HG02884 (cell line): ENCODE measurements at regions not wholly inside any gene's neighbourhood (a gene's known extent, or its start where the extent isn't known, plus 50 kb on each side); places are given as distances from the start of the nearest gene placed in this dataset.

ENCODE experiments used
- ATAC-seq: cut with Tn5 transposase; IDR thresholded peaks from one replicate; pipeline ENCODE4 v1.9.1; 2021; ENCODE audit warnings: mild to moderate bottlenecking, moderate library complexity; ENCODE audit not compliant: unreplicated experiment

DNA sequence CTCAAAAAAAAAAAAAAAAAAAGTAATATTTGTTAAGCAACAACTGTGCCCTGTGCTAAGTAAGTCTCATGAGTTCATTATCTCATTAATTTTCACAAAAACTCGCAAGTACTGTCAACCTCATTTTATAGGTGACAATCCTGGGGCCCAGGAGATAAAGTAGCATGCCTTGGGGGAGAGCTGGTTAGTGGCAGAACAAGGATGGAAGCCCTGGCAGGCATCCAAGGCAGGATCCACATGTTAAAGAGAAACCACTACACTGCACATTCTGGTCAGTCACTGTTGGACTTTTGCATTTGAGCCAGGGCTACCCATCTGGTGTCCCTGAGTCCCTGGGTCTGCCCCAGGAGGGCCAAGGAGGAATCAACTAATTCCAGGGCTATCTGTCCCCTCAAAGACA lies 54.6 kb downstream of the ZFP36L2 start:
- ATAC-seq, result no peak

DNA sequence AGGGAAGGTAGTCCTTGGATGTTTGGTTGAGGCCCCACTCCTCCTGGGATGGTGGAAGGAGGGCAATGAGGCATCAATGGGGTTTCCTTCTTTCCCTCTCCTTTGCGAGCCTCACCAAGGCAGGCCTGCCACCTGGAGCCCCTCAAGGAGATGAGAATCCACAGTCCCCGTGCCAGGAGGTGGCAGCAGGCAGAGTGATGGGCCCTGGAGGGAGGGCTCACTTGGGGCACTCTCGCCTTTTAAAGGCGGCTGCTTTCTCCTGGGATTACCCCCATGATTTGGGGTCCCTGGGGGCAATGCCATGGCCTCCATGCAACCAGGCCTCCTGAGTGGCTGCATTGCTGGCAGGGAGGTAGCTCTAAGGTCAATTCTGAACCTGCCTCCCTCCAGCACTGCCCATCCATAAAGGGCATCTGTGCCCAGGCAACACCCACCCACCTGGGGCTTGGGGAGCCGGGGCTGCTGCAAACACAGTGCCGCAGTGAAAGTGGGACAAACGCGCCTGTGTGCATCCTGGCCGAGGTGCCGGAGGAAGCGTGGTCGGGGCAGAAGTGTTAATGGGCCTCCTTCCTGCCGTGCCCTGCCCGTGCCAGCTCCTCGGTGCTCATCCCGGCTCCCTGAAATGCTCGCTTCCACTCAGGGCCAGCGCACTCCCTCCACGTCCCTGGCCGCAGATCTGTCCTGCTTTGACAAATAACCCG lies 55.9 kb downstream of the ZFP36L2 start:
- ATAC-seq, result no peak

DNA sequence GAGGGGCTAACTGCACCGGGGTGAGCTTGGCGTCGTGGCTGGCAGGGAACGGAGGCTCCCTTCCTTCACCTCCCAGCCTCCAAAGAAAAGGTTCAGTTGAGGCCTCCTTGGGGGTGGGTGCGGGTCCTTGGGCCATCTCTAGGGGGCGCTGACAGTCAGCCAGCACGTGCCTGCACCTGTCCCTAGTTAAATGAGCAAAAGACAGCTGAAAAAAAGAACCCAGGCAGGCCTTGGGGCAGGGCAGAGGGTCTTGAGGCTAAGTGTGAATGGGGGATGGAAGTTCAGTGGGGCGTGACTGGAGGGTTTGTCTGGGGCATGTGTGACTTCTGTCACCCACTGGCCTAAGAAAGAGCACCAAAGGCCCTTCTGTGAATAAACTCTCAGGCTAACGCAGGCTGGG lies 56.4 kb downstream of the ZFP36L2 start:
- ATAC-seq, result no peak

DNA sequence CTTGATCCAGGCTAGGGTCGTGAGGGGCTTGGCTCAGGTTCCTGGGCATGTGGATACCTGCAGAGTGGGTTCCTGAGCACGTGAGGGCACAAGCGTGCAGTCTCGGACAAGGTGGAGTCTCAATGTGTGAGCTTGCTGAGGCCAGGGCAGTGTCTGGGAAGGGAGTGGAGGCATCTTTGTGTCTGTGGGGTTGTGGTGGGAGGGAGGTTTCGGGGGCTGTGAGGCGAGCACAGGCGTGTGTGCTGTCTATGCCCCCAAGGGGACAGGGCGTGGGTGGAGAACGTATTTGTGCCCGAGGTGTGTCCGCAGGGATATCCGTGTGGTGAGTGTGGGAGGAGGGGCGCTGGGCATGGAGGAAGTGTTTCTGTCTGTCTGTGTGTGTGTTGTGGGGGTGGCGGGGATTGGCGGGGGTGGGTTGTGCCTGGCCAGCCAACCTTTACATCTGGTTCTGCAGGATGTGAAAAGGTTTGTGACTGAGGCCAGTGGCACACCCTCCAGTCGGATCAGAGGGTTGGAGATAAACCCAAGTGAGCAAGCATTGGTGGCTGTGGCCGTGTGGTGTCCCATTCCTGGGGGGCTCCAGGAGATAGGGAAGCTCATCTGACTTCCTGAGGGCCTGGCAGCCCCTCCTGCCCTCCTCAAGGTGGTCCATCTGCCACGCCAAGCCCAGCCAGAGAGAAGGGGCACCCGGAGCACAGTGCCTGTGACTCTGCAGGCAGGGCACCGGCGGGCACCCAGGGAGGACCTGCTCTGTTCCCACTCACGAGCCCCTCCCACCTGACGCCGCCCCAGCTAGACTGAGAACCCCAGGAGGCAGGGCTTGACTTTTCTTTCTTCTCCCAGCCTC lies 57.1 kb downstream of the ZFP36L2 start:
- no peak for ATAC-seq

DNA sequence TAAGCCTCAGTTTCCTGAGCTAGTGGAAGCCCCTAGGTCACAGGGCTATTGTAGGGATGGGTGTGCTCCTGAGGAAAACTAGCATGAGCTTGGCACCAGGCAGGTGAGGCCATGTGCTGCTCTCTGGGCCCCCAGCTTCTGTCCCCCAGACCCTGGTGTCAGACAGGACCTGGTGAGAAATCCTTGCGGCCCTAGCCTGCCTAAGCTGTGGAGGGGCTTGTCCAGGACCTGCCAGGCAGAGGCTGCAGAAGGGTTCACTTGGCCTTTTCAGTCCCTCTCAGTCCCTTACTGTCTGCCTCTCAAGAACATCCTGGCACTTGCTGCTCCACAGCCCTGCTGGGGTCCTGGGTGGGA lies 58.4 kb downstream of the ZFP36L2 start:
- no peak for ATAC-seq

DNA sequence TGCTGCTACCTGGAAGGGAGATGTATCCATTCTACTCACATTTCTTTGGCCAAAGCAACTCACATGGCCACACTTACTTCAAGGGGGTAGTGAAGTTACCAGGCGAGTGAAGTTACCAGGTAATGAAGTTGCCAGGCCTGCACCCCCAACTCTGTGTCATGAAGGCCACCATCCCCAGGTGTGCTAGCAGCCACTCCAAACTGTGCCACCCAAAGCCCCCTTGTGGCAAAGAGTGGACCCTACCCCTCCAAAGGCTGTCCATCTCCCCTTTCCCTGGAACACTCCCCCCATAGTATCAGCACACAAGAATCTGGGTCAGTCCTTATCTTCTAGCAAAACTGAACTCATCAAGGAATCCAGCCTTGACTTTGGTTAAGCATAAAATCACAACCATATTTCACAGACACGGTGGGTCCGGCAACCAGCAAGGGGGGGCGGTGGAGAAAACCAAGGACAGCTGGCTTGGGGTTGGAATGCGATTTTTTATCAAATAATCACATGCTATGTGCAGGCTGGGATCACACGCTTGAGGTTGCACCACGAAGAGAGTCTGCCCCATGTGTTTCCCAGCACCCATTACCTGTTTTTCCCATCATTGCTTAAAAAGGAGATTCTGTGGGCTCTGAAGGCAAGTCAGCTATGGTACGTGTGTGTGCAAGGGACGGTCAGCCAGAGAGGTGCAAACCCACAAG lies 60.9 kb downstream of the ZFP36L2 start:
- ATAC-seq, result no peak

DNA sequence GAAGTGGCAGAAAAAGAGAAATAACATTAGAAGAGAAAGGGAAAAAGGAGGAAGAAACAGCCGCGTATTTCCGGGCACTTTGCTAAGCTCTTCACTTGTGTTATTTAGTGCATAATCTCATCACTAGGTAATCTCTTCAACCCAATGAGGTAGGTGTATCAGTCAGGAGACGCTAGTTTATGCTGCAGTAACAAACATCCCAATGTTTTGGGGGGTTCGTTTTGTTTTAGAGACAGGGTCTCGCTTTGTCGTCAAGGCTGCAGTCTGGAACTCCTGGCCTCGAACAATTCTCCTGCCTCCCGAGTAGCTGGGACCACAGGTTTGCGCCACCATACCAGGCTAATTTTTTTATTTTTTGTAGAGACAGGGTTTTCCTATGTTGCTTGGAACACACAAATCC lies 61.7 kb downstream of the ZFP36L2 start:
- ATAC-seq, result no peak

DNA sequence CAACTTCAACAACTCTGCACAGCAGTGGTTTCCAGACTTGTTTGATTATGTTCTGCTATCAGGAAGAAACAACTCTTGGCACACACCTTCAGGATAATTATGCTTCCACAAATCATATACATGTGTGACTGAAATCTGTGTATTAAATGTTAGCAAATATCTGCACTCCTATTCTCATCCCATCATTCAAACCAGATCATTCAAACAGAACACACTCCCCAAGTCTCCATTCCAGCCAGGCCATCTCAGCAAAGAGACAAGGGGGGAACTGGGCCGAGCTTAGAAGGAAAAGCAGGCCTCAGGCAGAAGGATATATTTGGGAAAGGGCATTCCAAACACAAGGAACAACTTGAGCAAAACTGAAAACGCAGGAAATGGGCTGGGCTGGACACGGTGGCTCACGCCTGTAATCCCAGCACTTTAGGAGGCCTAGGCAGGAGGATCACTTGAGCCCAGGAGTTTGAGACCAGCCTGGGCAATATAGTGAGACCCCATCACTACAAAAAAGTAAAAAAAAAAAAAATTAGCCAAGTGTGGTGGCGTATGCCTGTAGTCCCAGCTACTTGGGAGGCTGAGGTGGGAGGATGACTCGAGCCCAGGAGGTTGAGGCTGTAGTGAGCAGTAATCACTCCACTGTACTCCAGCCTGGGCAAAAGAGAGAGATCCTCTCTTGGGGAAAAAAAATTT lies 62.7 kb downstream of the ZFP36L2 start:
- ATAC-seq, result no peak

DNA sequence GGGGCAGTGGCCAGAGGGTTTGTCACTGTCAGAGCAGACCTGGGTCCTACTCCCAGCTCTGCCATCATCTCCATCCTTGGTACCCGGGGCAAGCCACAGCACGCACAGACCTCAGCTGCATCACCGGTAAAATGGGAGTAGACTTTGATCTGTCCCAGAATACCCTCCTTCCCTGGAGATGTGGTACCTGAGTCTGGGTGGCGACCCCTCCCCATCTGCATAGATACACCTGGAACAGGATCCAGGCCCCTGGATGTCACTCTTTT lies 64.0 kb downstream of the ZFP36L2 start:
- ATAC-seq, result no peak

DNA sequence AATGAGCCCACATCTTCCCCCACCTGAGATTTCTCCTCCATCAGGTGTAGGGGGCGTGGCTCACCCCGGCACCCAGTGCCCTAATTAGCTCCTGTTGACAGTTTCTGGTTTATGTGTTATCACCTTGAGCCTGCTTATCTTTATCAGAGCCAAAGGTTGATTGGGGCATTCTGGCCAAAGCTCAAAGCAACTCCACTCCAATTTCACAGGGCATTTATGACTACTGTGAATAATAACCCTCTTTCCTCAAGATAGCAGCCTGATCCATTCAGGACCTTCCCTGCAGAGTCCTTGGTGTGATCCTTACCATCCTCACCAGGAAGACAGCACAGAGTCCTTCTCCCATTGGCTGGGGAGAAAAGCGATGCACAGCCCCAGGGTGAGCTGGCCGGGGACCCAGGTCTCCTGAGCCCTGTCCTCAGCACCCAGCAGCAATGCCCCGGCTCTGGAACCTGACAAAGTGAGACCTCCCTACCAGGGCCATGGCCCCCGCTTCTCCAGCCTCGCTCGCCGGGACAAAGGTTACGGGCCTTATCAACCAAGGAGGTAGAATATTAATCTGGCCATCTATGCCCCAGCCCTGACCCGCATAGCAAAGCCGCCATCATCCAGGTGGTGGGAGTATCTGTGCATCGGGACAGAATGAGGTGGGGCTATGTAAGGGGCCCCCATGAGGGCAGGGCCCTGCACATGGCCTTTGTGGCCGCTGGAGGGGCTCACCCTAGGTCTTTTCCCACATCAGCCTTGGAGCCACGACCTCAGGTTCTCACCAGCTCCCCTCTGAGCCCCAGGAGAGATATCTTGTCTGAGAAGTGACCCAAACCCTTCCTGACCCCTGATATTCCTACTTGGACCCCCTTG lies 64.5 kb downstream of the ZFP36L2 start:
- no peak for ATAC-seq

DNA sequence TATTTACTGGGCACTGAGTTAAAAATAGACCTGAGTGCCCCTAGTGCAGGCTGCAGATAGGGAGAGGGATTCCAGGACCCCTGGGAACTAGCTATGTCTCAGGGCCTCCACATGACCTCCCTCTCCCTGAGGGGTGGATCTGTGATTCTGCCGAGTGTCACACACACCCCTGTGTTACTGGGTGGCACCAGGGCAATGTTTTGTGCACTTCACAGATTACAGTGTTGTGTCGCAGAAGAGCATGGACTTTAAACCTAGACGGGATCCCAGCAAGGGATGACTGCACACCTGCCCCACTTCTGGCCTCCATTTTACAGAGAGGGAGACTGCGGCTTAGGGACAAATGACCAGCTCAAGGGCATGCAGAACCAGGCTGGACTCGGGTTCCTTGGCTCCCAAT lies 65.6 kb downstream of the ZFP36L2 start:
- ATAC-seq, result no peak

DNA sequence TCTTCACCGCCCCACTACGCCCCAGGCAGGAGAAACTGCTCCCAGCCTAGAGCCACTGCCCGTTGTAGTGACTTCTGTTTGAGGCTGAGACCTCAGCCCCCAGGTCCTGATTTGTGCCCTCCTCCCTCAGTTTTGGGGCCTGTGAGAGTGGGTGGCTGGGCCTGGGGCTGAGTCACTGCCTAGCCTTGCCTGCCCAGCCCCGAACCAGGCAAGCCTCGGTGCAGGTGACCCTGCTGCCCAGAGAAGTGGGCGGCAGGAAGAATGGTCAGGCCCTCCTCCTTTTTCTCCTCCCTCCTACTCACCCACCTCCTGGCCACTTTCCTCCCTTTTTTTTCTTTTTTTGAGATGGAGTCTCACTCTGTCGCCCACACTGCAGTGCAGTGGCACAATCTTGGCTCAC lies 66.6 kb downstream of the ZFP36L2 start:
- ATAC-seq, result no peak

DNA sequence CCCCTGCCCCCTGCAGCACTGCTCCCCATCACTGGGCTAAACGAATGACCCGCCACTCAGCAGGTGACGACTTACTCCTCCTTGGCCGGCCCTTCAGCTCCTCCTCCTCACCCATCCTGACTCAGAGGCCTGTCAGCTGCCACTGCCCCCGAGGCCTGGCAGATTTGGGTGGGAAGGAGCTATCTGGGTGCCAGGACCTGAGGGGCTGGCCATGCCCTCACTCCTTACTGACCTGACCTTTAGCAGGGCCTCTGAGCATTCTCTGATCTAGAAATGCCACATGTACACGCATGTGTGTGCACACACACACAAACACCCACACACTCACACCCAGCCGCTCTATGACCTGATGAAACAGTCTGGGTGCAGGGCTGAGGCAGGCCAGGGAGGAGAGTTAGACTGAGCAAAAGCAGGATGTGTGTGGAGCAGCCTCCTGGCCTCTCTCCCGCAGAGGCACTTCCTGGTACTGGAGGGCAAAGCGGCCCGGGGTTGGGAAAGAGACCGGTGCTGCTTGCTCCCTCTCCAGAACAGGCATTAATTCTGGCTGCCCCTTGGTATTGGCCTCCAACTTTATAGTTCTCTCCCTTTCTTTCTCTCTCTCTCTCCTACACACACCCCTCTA lies 68.0 kb downstream of the ZFP36L2 start:
- ATAC-seq, result no peak

DNA sequence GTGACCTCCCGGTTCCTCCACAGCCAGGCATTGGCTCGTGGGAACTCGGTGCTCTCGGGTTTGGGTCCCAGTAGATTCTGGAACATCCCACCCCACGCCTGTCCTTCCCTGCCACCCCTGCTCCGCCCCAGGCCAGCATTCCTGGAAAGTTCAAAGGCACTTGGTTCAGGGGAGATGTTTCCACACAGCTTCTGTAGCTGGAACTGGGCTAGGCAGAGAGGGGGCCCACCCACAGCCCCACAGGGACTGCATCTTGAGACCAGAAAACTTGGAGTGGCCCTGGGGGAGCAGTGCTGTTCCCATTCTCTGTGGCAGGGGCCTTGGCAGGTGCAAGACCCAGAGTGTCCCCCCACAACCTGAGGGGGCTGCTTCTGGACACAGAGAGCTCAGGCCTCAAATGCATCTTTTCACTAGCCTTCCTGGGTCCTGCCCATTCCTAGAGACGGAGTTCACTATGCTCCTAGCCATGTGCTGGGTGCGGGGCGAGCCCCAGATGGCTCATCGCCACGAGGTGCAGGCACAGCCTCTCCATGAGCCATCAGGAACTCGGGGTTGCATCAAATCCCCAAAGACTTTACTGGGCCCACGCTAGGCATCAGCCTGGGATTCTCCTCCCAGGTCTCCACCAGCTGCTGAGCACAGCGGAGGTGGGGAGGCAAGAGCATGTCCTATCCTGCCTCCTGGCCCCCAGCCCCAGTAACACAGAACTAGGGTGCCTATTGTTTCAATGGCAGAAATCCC lies 68.7 kb downstream of the ZFP36L2 start:
- ATAC-seq, result no peak

DNA sequence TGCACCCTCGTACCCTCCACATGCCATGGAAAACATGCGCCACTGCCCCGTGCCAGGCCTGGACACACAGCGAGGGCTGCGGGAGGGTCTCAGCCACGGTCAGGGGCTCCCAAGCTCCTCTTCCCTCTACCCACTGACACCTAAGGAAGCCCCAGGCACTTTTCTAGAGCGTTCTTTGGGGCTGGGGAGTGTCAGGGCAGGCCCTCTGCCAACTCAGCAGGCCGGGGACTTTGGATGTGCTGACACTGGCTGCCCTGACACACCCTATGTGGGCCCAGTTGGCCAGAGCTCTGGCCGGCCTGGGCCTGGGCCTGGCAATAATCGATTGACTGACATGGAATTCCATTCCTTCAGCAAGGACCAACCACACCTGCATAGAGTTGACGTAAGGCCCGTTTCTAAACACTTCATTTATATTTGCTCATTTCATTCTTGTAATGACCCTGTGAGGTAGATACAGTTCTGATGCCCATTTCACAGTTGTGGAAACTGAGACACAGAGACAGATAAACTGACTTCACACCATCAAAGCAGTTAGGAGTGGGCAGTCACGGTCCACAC lies 70.5 kb downstream of the ZFP36L2 start:
- ATAC-seq, result no peak

DNA sequence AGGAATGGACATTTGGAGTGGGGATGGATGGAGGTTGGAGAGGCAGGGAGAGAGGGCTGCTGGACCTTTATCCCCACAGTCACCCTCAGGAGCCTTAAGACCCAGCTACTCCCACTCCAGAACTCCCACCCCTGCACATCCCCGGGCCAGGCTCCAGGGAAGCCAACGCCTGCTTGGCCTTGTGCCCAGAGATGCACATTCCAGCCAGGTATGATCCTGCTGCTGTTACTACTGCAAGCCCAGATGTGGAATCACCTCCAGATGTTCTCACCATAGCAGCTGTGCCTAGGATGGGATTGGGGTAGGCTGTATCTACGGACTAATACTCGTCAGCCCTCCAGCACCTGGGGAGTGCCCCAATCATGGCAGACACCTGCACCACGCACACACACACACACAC lies 71.7 kb downstream of the ZFP36L2 start:
- ATAC-seq, result no peak

DNA sequence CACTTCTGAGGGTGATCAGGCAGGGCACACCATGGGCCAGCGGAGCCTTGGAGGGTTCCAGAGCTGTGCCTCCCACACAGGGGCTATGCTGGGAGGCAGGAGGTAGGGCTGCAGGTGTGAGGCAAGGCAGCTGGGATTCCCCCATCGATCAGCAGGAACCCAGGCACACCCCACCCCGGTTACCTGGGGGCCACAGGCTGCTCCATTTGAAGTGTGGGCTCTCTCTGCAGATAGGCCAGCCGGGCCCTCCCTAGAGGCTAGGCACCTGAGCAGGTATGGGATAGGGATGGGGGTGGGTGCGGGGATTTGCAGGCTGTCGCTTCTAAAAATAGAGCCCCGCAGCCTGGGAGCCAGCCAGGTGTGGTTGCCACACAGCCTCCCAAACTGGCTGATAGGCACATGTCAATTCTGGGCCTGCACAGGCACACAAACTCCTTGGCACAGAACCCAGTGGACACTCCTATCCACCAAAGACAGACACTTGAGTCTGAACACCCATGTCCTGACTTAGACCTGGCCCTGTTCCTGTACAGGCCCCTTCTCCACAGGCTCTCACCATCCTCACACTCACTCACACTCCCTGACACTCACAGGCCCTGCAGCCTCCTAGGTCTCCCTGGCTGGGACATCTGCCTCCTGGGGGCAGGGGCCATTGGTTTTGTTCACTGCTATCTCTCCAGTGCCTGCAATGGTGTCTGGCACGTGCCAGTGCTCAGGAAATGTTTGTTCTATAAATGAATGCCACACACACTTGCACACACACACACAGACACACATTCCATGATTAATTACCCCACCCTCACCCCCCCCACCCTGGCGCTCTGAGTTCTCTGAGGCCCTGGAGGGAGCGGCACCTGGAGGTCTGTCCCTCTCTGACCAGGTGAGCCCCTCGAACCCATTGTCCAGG lies 73.4 kb downstream of the ZFP36L2 start:
- no peak for ATAC-seq

DNA sequence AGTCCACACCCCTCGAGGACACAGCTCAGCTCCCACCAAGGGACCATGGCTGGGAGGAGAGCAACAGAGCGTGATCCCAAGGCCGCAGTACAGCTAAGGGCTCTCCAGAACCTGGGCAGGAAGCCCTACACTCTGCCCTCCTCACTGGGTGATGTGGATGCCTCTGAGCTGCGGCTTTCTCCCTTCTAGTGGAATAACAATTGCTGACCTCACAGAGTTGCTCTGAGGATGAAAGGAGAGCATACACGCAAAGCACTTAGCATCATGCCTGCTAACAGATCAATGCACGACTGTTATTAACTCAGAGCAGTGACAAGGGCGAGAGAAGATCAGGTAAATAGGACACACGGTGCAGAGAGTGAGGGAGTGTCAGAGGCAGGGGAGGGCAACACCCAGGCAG lies 74.2 kb downstream of the ZFP36L2 start:
- ATAC-seq, result no peak
